OCI-LY7 (cell line): ENCODE measurements at regions not wholly inside any gene's neighbourhood (a gene's known extent, or its start where the extent isn't known, plus 50 kb on each side); places are given as distances from the start of the nearest gene placed in this dataset.

Source experiments
- CTCF ChIP-seq: fragments of 200-600 bp; sonication (generic); conservative IDR thresholded peaks from 2 replicates; pipeline ENCODE4 v1.5.1; 2014; ENCODE audit warnings: mild to moderate bottlenecking, antibody characterized with exemption, low read length, moderate library complexity, mixed read lengths
- EZH2phosphoT487 ChIP-seq: fragments of 200-600 bp; sonication (generic); IDR thresholded peaks from 2 replicates; pipeline ENCODE4 v1.6.1; 2018; ENCODE audit warnings: low read depth, borderline replicate concordance, mild to moderate bottlenecking, mixed run types, antibody characterized with exemption, low read length, moderate library complexity, mixed read lengths

GRCh38 chr13:34148359-34148758, 330.4 kb downstream of the RFC3 start:
- TF ChIP-seq CTCF (no peak), EZH2phosphoT487 (no peak)
